ENCODE measurements at regions not wholly inside any gene's neighbourhood (a gene's known extent, or its start where the extent isn't known, plus 50 kb on each side); places are given as distances from the start of the nearest gene placed in this dataset.

- no peak for TF ChIP-seq CTCF (conservative IDR thresholded peaks at IDR 0.05)
- no peak for TF ChIP-seq ZFX (IDR thresholded peaks at IDR 0.05)
These were observed 129.6 kb upstream of the EEF1E1 start for GRCh38 chr6:8231956-8232355.
